Amniotic epithelial cell (primary cell): ENCODE measurements at regions not wholly inside any gene's neighbourhood (a gene's known extent, or its start where the extent isn't known, plus 50 kb on each side); places are given as distances from the start of the nearest gene placed in this dataset.

Experiments used
- DNase-seq: peaks from one replicate; pipeline ENCODE4 v3.0.0-alpha.2; 2010; ENCODE audit warnings: low read depth

GRCh38 chr1:169053196-169053595 is 53.3 kb upstream of the ATP1B1 start:
- DNase-seq, result no peak
